Liver (tissue), 7 donors: ENCODE measurements at regions not wholly inside any gene's neighbourhood (a gene's known extent, or its start where the extent isn't known, plus 50 kb on each side); places are given as distances from the start of the nearest gene placed in this dataset.

ENCODE experiments used
- DNase-seq: peaks from one replicate; pipeline ENCODE4 v3.0.0-alpha.2; 2017; ENCODE audit warnings: low spot score
- H3K27ac ChIP-seq, 2 donors: one replicate each; pipeline ENCODE4 v1.7.0; 2013; ENCODE audit warnings: inconsistent platforms in 2 of 2, low read length in 2 of 2, control low read depth in 1 of 2, low read depth in 1 of 2, mild to moderate bottlenecking in 1 of 2
- H3K27me3 ChIP-seq, 4 donors: one replicate each; pipeline versions ENCODE4 v1.6.1 to v1.7.0; 2013; ENCODE audit warnings: low read length in 3 of 4, inconsistent platforms in 1 of 4, mild to moderate bottlenecking in 1 of 4, moderate library complexity in 1 of 4; ENCODE audit not compliant: control insufficient read depth in 4 of 4, insufficient read depth in 4 of 4
- H3K36me3 ChIP-seq, 4 donors: one replicate each; pipeline versions ENCODE4 v1.6.1 to v1.7.0; 2013; ENCODE audit warnings: low read length in 3 of 4, mild to moderate bottlenecking in 3 of 4, low read depth in 1 of 4, moderate library complexity in 1 of 4; ENCODE audit not compliant: control insufficient read depth in 4 of 4, insufficient read depth in 3 of 4
- H3K4me1 ChIP-seq, 4 donors: one replicate each; pipeline versions ENCODE4 v1.6.1 to v1.7.0; 2013; ENCODE audit warnings: low read length in 3 of 4, mild to moderate bottlenecking in 3 of 4, moderate library complexity in 1 of 4; ENCODE audit not compliant: control insufficient read depth in 4 of 4, insufficient read depth in 4 of 4
- H3K4me3 ChIP-seq, 3 donors: one replicate each; pipeline versions ENCODE4 v1.6.1 to v1.7.0; 2013; ENCODE audit warnings: low read length in 3 of 3, control low read depth in 1 of 3, low read depth in 1 of 3, mild to moderate bottlenecking in 1 of 3
- H3K9ac ChIP-seq, 2 donors: one replicate each; pipeline ENCODE4 v1.7.0; 2013; ENCODE audit warnings: low read length in 2 of 2, mild to moderate bottlenecking in 2 of 2, moderate library complexity in 2 of 2, control low read depth in 1 of 2, low read depth in 1 of 2
- H3K9me3 ChIP-seq, 4 donors: one replicate each; pipeline versions ENCODE4 v1.6.1 to v1.7.0; 2013; ENCODE audit warnings: low read length in 3 of 4; ENCODE audit not compliant: control insufficient read depth in 4 of 4
- ATF3 ChIP-seq: IDR thresholded peaks from 2 replicates; pipeline ENCODE4 v1.6.1; 2016; ENCODE audit warnings: antibody characterized with exemption
- EGR1 ChIP-seq, 2 donors: IDR thresholded peaks; 2 replicates each; pipeline ENCODE4 v1.6.1; 2016 to 2018; ENCODE audit warnings: antibody characterized with exemption in 2 of 2, low read depth in 2 of 2
- FOXA2 ChIP-seq: IDR thresholded peaks from 2 replicates; pipeline ENCODE4 v1.6.1; 2016; ENCODE audit warnings: antibody characterized with exemption
- HNF4G ChIP-seq: IDR thresholded peaks from 2 replicates; pipeline ENCODE4 v1.6.1; 2016; ENCODE audit warnings: antibody characterized with exemption
- JUND ChIP-seq, 2 donors: IDR thresholded peaks; 2 replicates each; pipeline ENCODE4 v1.6.1; 2016; ENCODE audit warnings: antibody characterized with exemption in 2 of 2
- NR2F2 ChIP-seq: IDR thresholded peaks from 2 replicates; pipeline ENCODE4 v1.6.1; 2016; ENCODE audit warnings: antibody characterized with exemption
- RAD21 ChIP-seq, 2 donors: IDR thresholded peaks; 2 replicates each; pipeline ENCODE4 v1.6.1; 2016; ENCODE audit warnings: antibody characterized with exemption in 2 of 2, mild to moderate bottlenecking in 2 of 2
- REST ChIP-seq: IDR thresholded peaks from 2 replicates; pipeline ENCODE4 v1.6.1; 2016; ENCODE audit warnings: antibody characterized with exemption, mild to moderate bottlenecking
- RXRA ChIP-seq, 2 donors: IDR thresholded peaks; 2 replicates each; pipeline ENCODE4 v1.6.1; 2017 to 2018; ENCODE audit warnings: antibody characterized with exemption in 2 of 2, mild to moderate bottlenecking in 1 of 2
- SP1 ChIP-seq: IDR thresholded peaks from 2 replicates; pipeline ENCODE4 v1.6.1; 2018; ENCODE audit warnings: antibody characterized with exemption, mild to moderate bottlenecking
- TAF1 ChIP-seq: conservative IDR thresholded peaks from 2 replicates; pipeline ENCODE4 v1.6.1; 2016; ENCODE audit warnings: antibody characterized with exemption, mild to moderate bottlenecking
- YY1 ChIP-seq: IDR thresholded peaks from 2 replicates; pipeline ENCODE4 v1.6.1; 2016; ENCODE audit warnings: antibody characterized with exemption, mild to moderate bottlenecking
- ZBTB33 ChIP-seq: IDR thresholded peaks from 2 replicates; pipeline ENCODE4 v1.6.1; 2016; ENCODE audit warnings: antibody characterized with exemption
- WGBS: extraction: QIAGEN DNeasy Blood & Tissue Kit; methylation state at CpG from one replicate; pipeline ENCODE4 v1.1.7; 2013; 5-methylcytosine and 5-hydroxymethylcytosine counted together
- donor health status: healthy.
- donor health status: healthy.
- donor health status: healthy.
- donor health status: healthy.

- Histone ChIP-seq H3K4me3 (no peak overlapping the region), H3K9me3 (no peaks in the 10 kb centered on the region), H3K36me3 (no peaks in the 10 kb centered on the region), H3K4me1 (no peaks in the 10 kb centered on the region), H3K9ac (no peak overlapping the region), H3K27ac (no peak overlapping the region), H3K27me3 (peaks cover 0 to 5% (median 0%) of the 10 kb centered on the region in 4 donors)
- WGBS = 89% methylated on average over 3 of the region's 3 CpGs
- TF ChIP-seq NR2F2 = no peak
- no peak for TF ChIP-seq HNF4G
- TF ChIP-seq TAF1 = no peak
- no peak for TF ChIP-seq ZBTB33
- no peak for TF ChIP-seq EGR1 (IDR thresholded peaks at IDR 0.05; ENCODE audit: low read depth in 2 of 2)
- no peak for TF ChIP-seq FOXA2
- no peak for TF ChIP-seq RXRA (IDR thresholded peaks at IDR 0.05)
- no peak for TF ChIP-seq JUND (IDR thresholded peaks at IDR 0.05)
- TF ChIP-seq ATF3 = no peak
- no peak for TF ChIP-seq REST
- TF ChIP-seq RAD21 (IDR thresholded peaks at IDR 0.05) = no peak
- TF ChIP-seq SP1 = no peak
- no peak for TF ChIP-seq YY1
- peak; percentile 17 for DNase-seq
Observed at GRCh38 chr22:49234459-49234858, 593.2 kb downstream of the BRD1 start.

- 83% methylated on average over 16 of the region's 16 CpGs for WGBS
- Histone ChIP-seq H3K27me3 (peaks cover 0 to 5% (median 0%) of the 10 kb centered on the region in 4 donors), H3K9ac (no peak overlapping the region), H3K27ac (no peak overlapping the region), H3K4me1 (no peaks in the 10 kb centered on the region), H3K36me3 (no peaks in the 10 kb centered on the region), H3K9me3 (no peaks in the 10 kb centered on the region), H3K4me3 (no peak overlapping the region)
- TF ChIP-seq JUND (IDR thresholded peaks at IDR 0.05) (no peak), SP1 (no peak)
- peak; percentile 23 for DNase-seq
Observed at GRCh38 chr22:49233507-49234100, 594.1 kb downstream of the BRD1 start.
